WTC11 (cell line): ENCODE measurements at regions not wholly inside any gene's neighbourhood (a gene's known extent, or its start where the extent isn't known, plus 50 kb on each side); places are given as distances from the start of the nearest gene placed in this dataset.

Experiments used
- ATAC-seq: fragments of 200-7000 bp; cut with Tn5 transposase; 2 replicates; pipeline ENCODE4 v1.10.0; 2021; ENCODE audit warnings: mild to moderate bottlenecking, moderate library complexity
- CTCF ChIA-PET: fragments of 300-600 bp; sonication (Branson Sonifier 250); formaldehyde crosslinking; loops from one replicate; lab custom pipeline; 2021; ENCODE audit warnings: antibody characterized with exemption; lab: Charles Lee
- POLR2A ChIA-PET: fragments of 350-600 bp; sonication (Branson Sonifier 250); formaldehyde crosslinking; loops from one replicate; lab custom pipeline; 2021; ENCODE audit warnings: antibody characterized with exemption; lab: Charles Lee
- DNase-seq: peaks from one replicate; pipeline ENCODE4 v3.0.0; 2021; ENCODE audit warnings: low spot score
- H3K27ac Mint-ChIP-seq: 2 replicates; pipeline ENCODE4 v1.8.0; 2021; ENCODE audit warnings: mixed read lengths
- H3K27me3 Mint-ChIP-seq: 2 replicates; pipeline ENCODE4 v1.8.0; 2021; ENCODE audit warnings: low read depth, mild to moderate bottlenecking, moderate library complexity, mixed read lengths
- H3K36me3 Mint-ChIP-seq: 2 replicates; pipeline ENCODE4 v1.8.0; 2021; ENCODE audit warnings: mixed read lengths
- H3K4me1 Mint-ChIP-seq: 2 replicates; pipeline ENCODE4 v1.8.0; 2022; ENCODE audit warnings: mixed read lengths
- H3K4me3 Mint-ChIP-seq: 2 replicates; pipeline ENCODE4 v1.8.0; 2021; ENCODE audit warnings: mild to moderate bottlenecking, moderate library complexity, mixed read lengths
- H3K9me3 Mint-ChIP-seq: 2 replicates; pipeline ENCODE4 v1.8.0; 2021; ENCODE audit warnings: mixed read lengths
- AR ChIP-seq: fragments of 250-450 bp; sonication (Bioruptor Pico); IDR thresholded peaks from 2 replicates; pipeline ENCODE4 v1.9.0; 2021; ENCODE audit warnings: mild to moderate bottlenecking
- ATF1 ChIP-seq: sonication (generic); formaldehyde crosslinking; IDR thresholded peaks from 2 replicates; pipeline ENCODE4 v1.8.1; 2023; ENCODE audit warnings: mild to moderate bottlenecking, moderate library complexity, missing genetic modification reagents
- FOXK1 ChIP-seq: sonication (generic); formaldehyde crosslinking; IDR thresholded peaks from 2 replicates; pipeline ENCODE4 v1.8.0; 2022; ENCODE audit warnings: mild to moderate bottlenecking, moderate library complexity, missing genetic modification reagents
- GTF2I ChIP-seq: fragments of 250-450 bp; sonication (Bioruptor Pico); conservative IDR thresholded peaks from 2 replicates; pipeline ENCODE4 v1.4.0; 2021; ENCODE audit warnings: mild to moderate bottlenecking
- IRF2 ChIP-seq: sonication (generic); formaldehyde crosslinking; IDR thresholded peaks from 2 replicates; pipeline ENCODE4 v1.8.0; 2022; ENCODE audit warnings: low read depth, missing genetic modification reagents, borderline replicate concordance
- JAZF1 ChIP-seq: fragments of 250-450 bp; sonication (Bioruptor Pico); IDR thresholded peaks from 2 replicates; pipeline ENCODE4 v1.9.0; 2021; ENCODE audit warnings: moderate library complexity, mild to moderate bottlenecking, inconsistent platforms
- NFATC4 ChIP-seq: fragments of 250-450 bp; sonication (Bioruptor Pico); IDR thresholded peaks from 2 replicates; pipeline ENCODE4 v1.9.0; 2021; ENCODE audit warnings: mild to moderate bottlenecking
- PRDM15 ChIP-seq: sonication (generic); formaldehyde crosslinking; IDR thresholded peaks from 2 replicates; pipeline ENCODE4 v1.8.0; 2022; ENCODE audit warnings: missing genetic modification reagents
- PREB ChIP-seq: sonication (generic); formaldehyde crosslinking; IDR thresholded peaks from 2 replicates; pipeline ENCODE4 v1.8.1; 2022; ENCODE audit warnings: mild to moderate bottlenecking, missing genetic modification reagents, moderate library complexity, borderline replicate concordance
- TCF7 ChIP-seq: sonication (generic); formaldehyde crosslinking; IDR thresholded peaks from 2 replicates; pipeline ENCODE4 v1.8.0; 2022; ENCODE audit warnings: mild to moderate bottlenecking, low read depth, missing genetic modification reagents, moderate library complexity
- ZNF121 ChIP-seq: sonication (generic); formaldehyde crosslinking; IDR thresholded peaks from 2 replicates; pipeline ENCODE4 v1.8.0; 2023; ENCODE audit warnings: missing genetic modification reagents
- ZNF281 ChIP-seq: sonication (generic); formaldehyde crosslinking; IDR thresholded peaks from 2 replicates; pipeline ENCODE4 v1.8.0; 2023; ENCODE audit warnings: mild to moderate bottlenecking, missing genetic modification reagents
- ZNF396 ChIP-seq: fragments of 250-450 bp; sonication (Bioruptor Pico); IDR thresholded peaks from 2 replicates; pipeline ENCODE4 v1.8.0; 2021; ENCODE audit warnings: mild to moderate bottlenecking, moderate library complexity, borderline replicate concordance
- TF ChIP-seq, protein P1 (sequence below): fragments of 250-450 bp; sonication (Bioruptor Pico); IDR thresholded peaks from 2 replicates; pipeline ENCODE4 v1.9.0; 2021; ENCODE audit warnings: mild to moderate bottlenecking, borderline replicate concordance
- TF ChIP-seq, protein P2 (sequence below): sonication (generic); formaldehyde crosslinking; IDR thresholded peaks from 2 replicates; pipeline ENCODE4 v1.8.0; 2022; ENCODE audit warnings: mild to moderate bottlenecking, missing genetic modification reagents

DNA sequence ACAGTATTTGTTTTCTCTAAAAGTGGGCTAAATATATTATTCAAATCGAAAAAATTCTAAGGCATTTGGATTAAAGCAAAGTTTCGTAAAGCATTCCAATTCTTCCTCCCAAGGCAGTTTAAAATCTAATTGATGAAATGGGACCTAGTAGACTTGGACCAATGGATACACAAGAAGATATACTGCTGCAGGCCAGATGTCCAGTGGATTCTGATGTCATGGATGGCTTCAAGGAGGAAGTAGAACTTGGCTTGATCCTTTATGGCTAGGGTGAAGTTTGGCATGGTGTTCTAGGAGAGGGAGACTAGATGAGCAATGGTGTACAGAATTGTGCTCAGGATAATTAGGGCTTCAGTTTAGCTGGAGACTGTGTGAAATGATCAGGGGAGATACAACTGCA lies 559.5 kb upstream of the MMS22L start (continued):
- no peak for TF ChIP-seq GTF2I (CRISPR knock-in tag)
- TF ChIP-seq TCF7: no peak
- TF ChIP-seq, protein P1, sequence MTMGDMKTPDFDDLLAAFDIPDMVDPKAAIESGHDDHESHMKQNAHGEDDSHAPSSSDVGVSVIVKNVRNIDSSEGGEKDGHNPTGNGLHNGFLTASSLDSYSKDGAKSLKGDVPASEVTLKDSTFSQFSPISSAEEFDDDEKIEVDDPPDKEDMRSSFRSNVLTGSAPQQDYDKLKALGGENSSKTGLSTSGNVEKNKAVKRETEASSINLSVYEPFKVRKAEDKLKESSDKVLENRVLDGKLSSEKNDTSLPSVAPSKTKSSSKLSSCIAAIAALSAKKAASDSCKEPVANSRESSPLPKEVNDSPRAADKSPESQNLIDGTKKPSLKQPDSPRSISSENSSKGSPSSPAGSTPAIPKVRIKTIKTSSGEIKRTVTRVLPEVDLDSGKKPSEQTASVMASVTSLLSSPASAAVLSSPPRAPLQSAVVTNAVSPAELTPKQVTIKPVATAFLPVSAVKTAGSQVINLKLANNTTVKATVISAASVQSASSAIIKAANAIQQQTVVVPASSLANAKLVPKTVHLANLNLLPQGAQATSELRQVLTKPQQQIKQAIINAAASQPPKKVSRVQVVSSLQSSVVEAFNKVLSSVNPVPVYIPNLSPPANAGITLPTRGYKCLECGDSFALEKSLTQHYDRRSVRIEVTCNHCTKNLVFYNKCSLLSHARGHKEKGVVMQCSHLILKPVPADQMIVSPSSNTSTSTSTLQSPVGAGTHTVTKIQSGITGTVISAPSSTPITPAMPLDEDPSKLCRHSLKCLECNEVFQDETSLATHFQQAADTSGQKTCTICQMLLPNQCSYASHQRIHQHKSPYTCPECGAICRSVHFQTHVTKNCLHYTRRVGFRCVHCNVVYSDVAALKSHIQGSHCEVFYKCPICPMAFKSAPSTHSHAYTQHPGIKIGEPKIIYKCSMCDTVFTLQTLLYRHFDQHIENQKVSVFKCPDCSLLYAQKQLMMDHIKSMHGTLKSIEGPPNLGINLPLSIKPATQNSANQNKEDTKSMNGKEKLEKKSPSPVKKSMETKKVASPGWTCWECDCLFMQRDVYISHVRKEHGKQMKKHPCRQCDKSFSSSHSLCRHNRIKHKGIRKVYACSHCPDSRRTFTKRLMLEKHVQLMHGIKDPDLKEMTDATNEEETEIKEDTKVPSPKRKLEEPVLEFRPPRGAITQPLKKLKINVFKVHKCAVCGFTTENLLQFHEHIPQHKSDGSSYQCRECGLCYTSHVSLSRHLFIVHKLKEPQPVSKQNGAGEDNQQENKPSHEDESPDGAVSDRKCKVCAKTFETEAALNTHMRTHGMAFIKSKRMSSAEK (CRISPR knock-in tag): no peak
- TF ChIP-seq, all 79 proteins: peak for 0

DNA sequence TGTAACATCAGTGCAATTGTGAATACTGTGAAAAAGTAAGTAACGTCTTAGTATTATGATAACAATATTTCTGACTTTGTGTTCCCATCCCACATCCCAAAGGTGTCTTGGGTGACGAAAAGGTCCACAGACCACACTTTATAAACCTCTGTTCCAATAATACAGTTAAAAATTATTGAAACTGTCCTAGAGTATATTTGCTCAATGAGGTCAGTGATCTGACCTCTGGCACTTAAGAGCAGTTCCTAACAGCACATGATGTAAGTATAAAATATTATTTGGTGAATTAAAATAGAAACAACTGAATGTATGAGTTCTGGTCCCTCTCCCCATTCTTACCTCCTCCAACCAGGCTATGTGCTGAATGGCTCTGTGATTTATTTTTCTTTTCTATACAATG lies 566.4 kb upstream of the MMS22L start:
- ChIA-PET CTCF (interaction anchor here (1.2 kb wide), 1 partner anchor 76 kb away, joined by 3 read pairs; no protein-coding TSS in a partner anchor), POLR2A (no interaction called here)
- H3K36me3 Mint-ChIP-seq: peaks cover 3% of the 10 kb centered on the region; the same call in 1 of the 2 replicates
- H3K27me3 Mint-ChIP-seq: no peaks in the 10 kb centered on the region
- H3K27ac Mint-ChIP-seq: no peak overlapping the region
- H3K4me3 Mint-ChIP-seq: no peak overlapping the region
- ATAC-seq: no peak
- TF ChIP-seq NFATC4 (CRISPR knock-in tag) (no peak), IRF2 (no peak), ZNF281 (CRISPR knock-in tag) (no peak), ZNF121 (CRISPR knock-in tag) (no peak), FOXK1 (no peak), JAZF1 (CRISPR knock-in tag) (no peak), PRDM15 (CRISPR knock-in tag) (no peak), AR (no peak), PREB (CRISPR knock-in tag) (no peak), ZNF396 (CRISPR knock-in tag) (no peak), ATF1 (no peak)
- TF ChIP-seq, protein P2, sequence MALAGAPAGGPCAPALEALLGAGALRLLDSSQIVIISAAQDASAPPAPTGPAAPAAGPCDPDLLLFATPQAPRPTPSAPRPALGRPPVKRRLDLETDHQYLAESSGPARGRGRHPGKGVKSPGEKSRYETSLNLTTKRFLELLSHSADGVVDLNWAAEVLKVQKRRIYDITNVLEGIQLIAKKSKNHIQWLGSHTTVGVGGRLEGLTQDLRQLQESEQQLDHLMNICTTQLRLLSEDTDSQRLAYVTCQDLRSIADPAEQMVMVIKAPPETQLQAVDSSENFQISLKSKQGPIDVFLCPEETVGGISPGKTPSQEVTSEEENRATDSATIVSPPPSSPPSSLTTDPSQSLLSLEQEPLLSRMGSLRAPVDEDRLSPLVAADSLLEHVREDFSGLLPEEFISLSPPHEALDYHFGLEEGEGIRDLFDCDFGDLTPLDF (CRISPR knock-in tag): no peak
- H3K4me1 Mint-ChIP-seq: peaks cover 41% of the 10 kb centered on the region
- no peak for DNase-seq
- no peaks in the 10 kb centered on the region for H3K9me3 Mint-ChIP-seq
